Stimulated activated CD8-positive, alpha-beta memory T cell treated with anti-CD3 and anti-CD28 coated beads, Interleukin-12 subunit alpha, Interleukin-12 subunit beta, amount 100 ng/mL, for 4 hours (primary cell): ENCODE measurements at regions not wholly inside any gene's neighbourhood (a gene's known extent, or its start where the extent isn't known, plus 50 kb on each side); places are given as distances from the start of the nearest gene placed in this dataset.

Experiments used
- DNase-seq: peaks from one replicate; pipeline ENCODE4 v3.0.0-alpha.2; 2020; ENCODE audit warnings: low read depth

DNA sequence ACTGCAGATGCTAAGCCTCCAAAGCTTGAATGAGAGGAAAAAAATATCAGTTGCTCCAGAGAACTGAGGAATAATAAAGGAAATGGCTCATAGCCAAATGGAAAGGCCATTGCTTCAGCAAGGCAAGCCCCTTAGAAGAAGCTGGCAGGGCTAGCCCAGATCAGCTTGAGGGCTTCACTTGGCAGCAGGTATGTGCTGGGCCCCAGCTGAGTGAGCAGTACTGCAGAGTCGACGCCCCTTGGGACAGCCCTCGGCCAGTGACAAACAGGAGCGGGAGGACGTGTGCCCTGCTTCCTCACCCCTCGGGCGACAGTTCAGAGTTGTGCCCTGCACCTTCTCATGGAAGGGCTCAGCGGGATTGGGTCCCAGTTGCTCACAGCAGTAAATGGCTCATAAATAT is 1031.2 kb upstream of the TMEM132C start:
- DNase-seq: no peak

DNA sequence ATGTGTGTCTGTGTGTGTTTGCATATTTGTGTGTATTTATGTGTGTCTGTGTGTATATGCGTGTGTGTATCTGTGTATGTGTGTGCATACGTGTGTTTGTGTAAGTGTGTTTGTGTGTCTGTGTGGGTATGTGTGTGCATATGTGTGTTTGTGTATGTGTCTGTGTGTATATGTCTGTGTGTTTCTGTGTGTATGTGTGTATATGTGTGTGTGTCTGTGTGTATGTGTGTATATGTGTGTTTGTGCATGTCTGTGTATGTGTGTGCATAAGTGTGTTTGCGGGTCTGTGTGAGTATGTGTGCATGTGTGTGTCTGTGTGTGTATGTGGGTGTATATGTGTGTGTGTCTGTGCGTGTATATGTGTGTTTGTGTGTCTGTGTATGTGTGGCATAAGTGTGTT is 1030.5 kb upstream of the TMEM132C start:
- DNase-seq: no peak

DNA sequence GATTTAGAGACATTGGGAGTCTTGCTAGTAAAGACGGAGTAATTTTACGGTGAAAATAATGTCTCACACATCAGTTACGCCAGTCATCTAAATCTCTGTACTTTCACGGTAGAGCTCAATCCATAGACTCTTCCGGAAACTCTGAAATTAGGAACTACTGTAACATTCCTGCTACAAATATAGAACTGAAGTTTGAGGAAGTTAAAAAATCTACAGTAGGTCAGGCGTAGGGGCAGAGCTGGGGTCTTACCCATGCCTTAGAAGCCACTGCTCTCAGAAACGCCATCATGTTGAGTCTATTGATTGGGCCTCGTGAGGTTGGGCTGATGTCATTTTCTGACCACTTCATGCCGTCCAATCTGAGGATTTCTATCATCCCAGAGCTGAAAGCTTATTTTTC is 1029.8 kb upstream of the TMEM132C start:
- DNase-seq: no peak

DNA sequence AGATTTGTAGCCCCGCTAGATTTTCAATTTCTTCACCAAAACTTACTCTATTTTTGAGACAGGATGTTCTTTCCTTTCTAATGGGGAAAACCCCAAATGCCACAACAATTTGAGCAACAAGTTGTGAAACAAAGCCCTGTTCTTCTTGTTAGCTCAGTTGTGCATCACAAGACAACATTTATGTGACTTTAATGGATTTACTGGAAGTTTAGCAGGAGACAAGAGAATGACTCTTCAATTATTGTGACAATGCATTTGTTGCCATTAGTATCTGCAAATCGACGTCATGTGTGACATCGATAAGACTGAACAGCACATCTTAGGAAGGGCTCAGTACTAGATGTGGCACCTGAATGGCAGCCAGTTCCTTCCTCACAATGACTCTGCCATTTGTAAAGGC is 1028.9 kb upstream of the TMEM132C start:
- no peak for DNase-seq

DNA sequence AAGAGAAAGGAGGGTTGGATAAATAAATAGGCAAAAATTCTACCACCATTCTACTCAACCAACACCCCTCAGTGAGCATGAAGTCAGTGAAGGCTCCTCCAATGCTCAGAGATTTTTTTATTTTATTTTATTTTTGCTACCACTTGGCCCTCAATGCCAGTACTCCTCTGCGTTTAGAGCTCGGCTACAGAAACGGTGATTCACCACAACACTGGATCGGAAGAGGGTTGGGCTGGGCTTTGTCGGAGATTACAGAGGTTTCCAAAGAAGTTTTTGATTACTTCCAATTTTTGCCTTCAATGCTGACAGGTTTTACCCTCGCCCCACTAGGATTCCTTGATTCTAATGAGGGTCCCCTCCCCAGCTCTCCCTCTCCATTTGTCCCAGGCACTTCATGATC is 1027.2 kb upstream of the TMEM132C start:
- no peak for DNase-seq

DNA sequence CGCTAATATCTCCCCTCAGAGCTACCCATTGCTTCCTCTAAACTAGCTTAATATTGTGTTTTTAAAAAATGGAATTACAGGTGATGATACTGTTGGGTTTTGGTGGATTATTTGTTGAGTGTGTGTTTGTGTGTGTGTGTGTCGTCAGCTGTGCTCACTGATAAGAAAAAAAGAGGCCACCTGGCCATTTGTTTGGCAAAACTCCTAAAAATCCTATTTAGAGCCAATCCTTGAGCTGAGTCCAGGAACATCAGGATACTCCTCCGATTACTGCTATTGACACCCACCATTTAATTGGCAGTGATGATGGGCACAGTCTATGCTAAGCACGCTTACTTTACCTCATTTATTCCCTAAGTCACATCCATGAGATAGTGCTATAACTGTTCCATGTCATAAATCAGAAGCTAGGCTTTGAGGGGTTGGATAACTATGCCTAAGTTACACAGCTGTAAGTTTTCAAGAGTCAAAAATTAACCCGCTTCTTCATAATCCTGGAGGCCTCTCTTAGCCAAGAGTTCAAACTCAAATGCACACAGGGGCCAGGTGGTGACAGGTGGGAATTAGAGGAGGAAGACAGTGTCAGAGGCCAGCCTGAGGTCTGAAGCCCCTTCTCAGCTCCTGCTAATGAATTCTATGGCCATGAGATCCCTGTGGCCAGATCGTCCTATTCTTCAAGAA is 1026.6 kb upstream of the TMEM132C start:
- no peak for DNase-seq

DNA sequence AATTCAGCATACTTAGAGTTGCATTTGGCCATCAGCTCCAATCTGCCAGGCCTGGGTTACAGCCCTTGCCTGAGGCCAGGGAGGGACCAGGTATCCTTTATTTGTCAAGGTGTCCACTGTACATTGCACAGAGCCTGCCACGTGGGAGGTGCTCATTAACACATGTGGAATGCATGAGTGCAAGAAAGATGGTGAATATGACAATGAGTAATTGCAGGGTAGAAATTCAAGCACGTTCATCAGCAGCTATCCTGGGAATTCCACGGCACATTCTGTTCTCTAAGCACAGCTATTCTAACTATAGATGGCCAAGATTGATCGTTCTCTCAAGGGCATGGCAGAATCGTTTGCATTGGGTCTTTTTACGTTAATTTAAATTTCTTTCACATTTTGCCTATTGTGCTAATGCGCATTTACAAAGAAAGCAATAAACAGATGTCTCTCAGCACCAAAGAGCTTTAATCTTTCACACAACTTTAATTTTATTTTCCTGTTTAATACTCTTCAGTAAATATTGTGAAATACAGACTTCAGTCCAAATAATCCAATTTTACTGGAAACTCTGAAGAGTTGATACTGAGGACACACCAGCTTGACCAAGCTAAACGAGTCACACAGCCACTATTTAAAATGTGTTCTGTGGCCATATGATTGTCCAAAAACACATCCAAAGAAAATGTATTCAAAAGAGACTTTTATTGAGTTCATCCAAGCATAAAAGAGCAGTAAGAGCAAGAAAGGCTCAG is 1025.7 kb upstream of the TMEM132C start:
- DNase-seq: no peak

DNA sequence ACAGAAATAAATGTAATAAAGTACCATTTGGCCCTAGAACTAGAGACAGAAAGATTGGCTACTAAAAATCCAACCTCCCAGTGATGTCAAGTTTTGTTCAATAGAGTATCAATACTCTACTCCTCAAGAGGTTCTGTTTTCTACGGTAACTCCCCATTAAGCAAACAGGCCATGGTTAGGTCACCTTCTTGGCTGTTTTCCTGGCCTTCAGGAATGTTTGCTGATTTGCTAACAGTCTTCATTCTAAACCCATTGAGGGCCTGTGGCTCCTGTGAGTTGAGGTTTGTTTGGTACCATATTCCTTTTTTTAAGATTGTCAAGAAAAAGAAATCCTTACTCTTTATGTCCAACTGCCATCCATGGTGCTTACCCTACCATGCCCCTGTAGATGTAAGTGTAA is 1022.0 kb upstream of the TMEM132C start:
- DNase-seq: no peak

DNA sequence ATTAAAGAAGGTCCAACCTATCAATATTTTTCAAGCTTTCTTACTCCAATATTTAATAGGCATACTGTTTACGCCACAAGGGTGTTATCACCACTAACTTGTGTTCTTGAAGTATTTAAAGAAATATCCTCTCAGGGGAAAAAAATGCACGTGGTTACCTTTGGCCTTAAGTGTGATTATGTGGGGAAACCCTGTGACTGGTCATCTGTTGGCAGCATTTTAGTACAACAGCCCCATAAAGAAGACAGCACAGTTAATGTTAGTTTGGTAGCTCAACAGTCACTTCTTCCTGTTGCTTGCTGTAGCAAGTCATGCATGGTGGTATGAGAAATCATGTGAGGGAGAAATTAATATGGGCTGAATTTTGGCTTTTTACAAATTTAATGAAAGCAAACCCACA is 1021.5 kb upstream of the TMEM132C start:
- DNase-seq: no peak

DNA sequence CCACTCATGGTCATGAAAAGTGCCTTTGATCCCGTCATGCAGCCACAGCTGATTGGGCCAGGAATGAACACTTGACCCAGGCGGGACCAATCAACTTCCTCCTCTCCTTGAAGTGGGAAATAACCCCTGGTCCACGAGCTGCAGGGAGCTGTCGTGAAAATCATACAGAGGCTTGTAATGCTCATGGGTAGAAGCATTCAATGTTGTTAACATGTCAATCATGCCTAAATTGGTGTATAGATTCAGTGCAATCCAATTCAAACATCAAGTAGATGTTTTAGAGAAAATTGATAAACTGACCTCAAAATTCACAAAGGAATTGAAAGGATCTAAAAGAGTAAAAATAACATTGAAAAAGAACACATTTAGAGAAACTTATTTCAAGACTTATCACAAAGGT is 1019.0 kb upstream of the TMEM132C start:
- no peak for DNase-seq

DNA sequence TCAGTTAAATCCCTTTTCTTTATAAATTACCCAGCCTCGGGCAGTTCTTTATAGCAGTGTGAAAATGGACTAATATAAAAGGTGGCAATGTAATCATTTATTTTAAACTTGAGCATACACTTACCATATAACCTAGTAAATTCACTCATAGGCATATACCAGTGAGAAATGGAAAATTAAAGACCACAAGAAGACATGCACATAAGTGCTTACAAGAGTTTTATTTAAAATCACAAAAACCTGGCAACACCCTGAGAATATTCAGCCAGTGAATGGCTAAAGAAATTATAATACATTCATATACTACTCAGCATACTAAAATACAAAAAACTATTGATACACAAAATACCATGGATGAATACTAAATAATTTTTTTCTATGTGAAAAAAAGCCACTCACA is 1017.5 kb upstream of the TMEM132C start:
- DNase-seq: no peak

DNA sequence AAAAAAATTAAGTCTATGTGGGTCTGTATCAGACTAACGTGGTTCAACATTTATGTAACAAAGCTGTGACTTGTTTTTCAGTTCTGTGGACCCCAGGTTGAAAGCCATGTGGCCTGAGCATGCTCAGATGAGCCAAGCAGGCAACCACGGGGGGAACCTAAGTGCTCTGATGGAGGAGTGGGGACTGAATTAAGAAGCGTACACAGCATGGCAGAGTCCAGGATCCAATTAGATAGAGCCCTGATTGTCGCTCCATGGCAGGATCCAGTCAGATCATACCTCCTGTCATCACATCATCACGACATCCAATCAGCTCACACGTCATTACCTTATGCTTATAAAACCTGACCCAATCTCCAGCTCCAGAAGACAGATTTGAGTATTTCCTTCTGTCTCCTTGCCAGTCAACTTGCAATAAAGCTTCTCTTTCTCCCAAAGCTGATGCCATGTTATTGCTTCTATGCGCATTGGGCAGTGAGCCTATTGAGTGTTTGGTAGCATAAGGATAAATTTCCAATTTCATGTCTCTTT is 1013.1 kb upstream of the TMEM132C start:
- DNase-seq: no peak

DNA sequence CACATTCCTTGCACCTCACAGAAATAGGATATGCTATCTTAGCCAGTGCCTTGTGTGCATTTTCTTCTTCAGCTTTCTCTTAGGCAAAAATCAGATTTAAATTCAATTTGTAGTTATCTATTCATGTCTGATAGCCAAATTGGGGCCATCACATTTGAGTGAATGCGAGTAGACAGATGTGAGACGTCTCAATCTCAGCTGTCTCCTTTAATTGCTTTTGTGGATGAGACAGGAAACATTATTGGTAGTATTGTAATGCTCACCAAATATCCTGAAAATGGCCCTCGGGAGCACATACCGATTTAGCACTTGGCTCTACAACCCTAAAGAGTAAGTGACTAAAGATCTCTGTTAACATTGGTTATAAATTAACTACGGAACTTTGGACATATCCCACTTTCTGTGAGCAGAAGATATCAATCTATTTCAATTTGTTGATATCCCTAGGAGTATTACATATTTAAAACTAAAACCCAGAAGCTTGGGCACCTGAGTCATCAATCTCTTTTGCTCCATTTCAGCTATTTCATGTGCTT is 1012.5 kb upstream of the TMEM132C start:
- no peak for DNase-seq

DNA sequence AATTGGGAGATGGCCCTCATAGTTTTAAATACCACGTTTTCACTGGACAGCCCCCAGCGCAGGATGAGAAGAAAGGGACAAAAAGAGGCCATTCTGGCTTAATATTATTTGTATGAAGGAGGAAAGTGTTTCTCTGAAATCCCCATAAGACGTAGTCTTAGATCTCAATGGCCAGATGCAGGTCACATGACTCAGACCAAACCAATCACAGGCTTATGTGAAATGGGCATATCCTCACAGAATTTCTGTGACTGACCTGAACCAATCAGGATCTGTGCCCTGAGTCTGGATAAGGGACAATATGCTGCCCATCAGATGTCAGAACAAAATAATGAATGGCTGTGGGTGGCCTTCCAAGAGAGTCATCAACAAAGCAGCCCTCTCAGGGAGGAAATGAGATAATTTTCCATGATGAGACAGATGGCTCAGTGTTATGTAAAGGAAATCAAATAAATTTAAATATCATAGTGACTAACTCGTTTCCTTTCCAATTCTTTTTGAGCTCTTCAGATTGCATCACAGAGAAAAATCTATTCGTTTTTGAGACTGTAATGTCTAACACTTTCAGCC is 1009.5 kb upstream of the TMEM132C start:
- DNase-seq: no peak

DNA sequence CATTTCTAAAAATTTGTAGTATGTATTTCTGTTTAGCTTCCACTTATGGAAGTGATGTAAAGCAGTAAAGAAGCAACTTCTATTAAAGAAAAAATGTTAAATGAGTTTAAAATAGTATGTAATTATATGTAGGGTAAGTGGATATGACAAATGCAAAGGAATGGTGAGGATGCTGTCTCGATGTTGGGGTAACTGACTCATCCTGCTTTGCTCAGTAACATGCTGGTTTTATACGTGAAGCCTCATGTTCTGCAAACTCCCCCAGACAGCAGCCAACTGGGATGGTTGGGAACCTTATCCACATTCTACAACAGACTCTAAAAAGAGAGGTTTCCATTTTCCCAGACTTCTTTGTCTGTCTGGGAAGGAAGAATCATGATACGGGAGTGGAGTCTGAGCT is 1006.4 kb upstream of the TMEM132C start:
- no peak for DNase-seq

DNA sequence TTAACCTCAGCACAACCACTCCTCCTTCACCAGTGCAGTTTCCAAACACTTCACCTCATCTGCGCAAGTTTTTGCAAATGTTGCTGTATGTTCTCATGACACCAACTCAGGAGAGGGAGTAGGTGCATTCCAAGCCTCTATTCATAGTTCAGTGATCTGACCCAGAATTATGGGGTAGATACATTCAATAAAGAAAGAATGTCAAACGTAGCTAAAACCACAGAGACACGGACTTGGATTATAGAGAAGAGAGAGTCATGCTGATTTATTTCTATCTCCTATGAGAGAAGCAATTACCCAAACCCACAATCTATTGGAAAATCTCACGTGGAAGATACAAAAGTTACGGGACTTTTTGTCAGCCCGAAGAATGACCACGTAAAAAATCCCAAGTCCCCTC is 1006.0 kb upstream of the TMEM132C start:
- DNase-seq: no peak

DNA sequence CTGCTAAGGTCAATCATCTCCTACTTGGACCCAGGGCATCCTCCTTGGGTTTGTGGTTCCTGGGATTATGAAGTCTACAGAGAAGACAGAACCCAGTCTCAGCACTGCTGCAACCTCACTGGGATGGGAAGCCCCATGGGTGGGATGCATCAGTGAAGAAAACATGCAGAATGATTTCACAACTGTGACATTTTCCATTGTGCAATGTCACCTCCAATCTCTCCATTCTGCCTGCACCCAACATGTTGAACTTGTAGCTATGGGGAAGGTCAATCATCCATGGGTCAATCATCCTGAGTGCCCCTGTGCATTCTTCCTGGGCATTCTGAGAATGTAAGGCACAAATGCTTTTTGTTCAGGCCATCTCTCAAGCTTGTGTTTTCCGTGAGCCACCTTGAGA is 1004.4 kb upstream of the TMEM132C start:
- DNase-seq: no peak

DNA sequence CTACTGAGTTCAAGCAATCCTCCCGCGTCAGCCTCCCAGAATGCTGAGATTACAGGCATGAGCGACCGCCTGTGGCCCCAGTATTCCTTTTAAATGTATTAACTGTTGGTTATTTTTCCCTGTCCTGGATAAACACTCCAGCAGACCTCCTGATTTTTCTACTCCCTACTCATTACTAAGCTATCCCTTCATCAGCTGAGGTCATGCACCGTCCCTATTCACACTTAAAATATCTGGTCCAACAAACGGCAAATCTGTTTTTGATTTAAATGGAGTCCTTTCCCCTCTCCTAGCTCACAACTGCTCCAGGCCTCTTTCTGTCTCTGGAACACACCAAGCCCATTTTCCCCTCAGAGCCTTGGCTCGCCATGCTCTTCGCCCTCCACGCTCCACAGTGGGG is 1003.3 kb upstream of the TMEM132C start:
- DNase-seq: no peak

DNA sequence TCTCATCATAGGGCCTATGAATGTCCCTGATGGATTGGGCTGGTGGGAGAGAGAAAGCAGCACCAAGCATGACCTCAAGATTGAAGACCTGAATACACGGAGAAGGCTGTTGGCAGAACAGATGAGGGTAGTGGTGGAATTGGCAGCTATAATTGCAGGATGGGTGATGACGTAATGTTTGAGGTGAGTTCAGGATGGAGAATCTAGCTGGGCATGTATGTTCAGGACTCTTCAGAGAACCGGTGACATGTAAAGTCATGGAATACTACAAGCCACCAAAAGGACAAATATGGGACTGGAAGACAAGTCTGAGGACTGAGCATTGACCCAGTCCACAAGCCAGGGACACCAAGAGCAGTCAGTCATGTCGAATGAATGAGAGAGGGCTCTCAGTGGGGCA is 999.8 kb upstream of the TMEM132C start:
- no peak for DNase-seq

DNA sequence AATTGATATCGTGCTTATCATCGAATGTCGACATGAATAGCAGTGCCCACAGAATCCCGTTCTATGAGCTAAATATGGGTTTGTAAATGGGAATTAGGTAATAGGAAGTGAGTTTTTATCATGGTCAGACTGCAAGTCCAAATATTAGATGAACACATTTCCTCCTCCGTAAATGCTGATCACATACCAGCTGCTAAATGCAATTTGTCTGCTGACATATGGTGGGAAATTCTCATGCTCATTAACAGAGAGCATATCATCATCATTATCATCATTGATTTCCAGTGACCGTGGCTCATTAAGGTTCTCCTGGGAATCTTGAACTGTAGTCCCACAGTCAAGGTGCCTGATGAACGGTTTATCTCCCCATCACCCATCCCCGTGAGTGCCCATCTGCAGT is 998.8 kb upstream of the TMEM132C start:
- DNase-seq: no peak

DNA sequence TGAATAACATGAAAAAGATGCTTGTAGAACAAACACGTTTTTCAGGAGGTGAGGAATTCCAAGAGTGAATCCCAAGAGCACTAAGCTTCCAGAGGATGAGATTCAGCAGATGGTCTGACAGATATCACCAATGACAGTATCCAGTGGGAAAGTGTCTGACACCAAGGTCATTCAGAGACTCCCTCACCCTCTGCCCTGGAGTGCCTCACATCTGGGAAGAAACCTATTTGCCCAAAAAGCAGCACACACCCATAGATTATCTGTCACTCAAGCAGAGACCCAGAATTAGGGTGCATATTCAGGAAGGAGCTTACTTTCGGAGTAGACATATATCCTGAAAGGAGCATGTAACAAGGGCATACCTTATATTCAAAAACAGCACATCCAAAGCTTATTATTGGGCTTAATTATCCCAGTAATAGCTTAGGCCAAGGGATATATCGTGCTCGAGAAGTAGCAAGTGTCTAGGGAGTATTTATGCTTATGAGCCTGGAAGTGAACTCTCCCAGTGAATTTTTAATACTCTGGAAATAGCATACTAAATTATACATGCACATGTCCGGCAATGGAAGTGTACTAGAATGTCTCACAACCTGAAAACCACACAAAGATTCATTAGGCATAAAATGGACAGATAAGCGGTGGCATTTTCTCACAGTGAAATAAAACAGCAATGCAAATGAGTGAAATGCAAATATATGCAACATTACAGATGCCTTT is 998.1 kb upstream of the TMEM132C start:
- no peak for DNase-seq

DNA sequence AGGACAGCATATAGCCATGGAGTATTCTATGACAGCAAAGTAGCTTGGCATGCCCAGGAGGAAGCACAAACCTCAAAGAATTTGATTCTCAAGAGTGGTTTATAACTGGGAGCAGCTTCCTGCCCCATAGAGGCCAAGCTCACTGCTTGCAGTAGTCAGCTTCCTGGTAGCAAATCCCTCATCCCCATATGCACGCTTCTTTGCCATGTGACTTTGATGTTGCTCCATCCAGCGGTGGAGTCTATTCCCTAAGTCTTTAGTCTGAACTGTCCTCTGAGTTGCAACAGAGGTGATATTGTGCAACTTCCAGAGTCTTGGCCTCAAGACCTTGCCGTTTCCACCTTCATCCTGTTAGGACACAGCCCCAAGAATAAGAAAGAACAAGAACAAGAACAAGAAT is 996.8 kb upstream of the TMEM132C start:
- no peak for DNase-seq

DNA sequence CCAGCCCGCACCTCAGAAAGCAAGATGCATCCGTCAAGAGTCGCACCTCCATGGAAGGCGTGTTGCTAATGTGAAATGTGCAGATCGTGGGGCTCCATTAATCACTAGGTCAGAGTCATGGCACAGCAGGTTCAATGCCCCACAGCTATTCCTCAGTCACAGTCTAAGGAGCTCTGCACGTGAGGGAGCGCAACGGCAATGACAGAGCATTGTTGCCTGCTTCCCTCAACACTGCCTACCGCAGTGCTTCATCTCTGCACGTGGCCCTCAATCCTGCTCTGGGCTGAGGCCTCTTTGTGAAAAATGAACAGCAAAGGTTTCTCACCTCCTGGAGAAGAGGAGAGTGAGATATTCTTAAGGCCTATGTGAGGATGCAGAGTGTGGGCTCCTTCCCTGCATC is 995.2 kb upstream of the TMEM132C start:
- no peak for DNase-seq
